ENCODE measurements at regions not wholly inside any gene's neighbourhood (a gene's known extent, or its start where the extent isn't known, plus 50 kb on each side); places are given as distances from the start of the nearest gene placed in this dataset.

DNA sequence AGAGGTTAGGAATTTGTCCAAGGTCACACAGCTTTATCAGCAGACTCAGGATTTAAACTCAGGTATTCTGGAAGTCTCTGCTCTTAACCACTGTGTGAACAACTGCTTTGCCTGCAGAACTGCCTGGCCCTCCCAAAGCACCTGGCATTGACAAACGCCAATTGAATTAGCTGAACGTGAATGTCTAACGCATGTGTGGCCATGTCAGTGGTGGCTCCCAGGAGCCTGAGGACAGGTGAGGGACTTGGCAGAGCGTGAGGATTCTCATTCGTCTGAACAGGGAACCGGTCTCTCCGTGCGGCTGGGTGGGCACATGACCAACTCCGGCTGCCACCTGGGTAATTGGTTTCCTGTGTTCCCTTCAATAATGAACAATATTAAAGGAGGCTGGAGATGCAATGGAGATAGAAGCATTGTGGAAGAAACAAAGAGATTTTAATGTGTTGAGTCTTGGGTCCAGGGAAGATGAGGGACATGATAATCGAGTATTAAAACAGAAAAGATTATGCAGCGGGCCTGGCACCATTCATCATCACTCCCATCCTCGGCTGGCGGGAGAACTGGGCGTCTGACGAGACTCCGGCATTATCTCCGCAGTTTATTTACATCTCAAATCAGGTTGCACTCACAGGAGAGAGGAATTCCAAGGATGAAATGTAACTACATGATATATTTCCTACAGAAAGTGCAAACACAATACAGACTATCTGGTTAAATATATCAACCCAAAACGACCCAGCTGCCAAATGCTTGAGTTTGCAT, 113.5 kb downstream of the NPIPB5 start:
- Histone ChIP-seq H3K27me3 (no peaks in the 10 kb centered on the region), H3K27ac (no peak overlapping the region), H3K4me1 (no peaks in the 10 kb centered on the region), H3K9me3 (no peaks in the 10 kb centered on the region), H3K4me3 (no peak overlapping the region), H3K36me3 (no peaks in the 10 kb centered on the region)
- TF ChIP-seq, protein P1, sequence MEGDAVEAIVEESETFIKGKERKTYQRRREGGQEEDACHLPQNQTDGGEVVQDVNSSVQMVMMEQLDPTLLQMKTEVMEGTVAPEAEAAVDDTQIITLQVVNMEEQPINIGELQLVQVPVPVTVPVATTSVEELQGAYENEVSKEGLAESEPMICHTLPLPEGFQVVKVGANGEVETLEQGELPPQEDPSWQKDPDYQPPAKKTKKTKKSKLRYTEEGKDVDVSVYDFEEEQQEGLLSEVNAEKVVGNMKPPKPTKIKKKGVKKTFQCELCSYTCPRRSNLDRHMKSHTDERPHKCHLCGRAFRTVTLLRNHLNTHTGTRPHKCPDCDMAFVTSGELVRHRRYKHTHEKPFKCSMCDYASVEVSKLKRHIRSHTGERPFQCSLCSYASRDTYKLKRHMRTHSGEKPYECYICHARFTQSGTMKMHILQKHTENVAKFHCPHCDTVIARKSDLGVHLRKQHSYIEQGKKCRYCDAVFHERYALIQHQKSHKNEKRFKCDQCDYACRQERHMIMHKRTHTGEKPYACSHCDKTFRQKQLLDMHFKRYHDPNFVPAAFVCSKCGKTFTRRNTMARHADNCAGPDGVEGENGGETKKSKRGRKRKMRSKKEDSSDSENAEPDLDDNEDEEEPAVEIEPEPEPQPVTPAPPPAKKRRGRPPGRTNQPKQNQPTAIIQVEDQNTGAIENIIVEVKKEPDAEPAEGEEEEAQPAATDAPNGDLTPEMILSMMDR (IDR thresholded peaks at IDR 0.05): no peak
- intact Hi-C loops (cut with DNase I): no loop called here
- no peak for DNase-seq (ENCODE audit: low spot score in 2 of 2)

DNA sequence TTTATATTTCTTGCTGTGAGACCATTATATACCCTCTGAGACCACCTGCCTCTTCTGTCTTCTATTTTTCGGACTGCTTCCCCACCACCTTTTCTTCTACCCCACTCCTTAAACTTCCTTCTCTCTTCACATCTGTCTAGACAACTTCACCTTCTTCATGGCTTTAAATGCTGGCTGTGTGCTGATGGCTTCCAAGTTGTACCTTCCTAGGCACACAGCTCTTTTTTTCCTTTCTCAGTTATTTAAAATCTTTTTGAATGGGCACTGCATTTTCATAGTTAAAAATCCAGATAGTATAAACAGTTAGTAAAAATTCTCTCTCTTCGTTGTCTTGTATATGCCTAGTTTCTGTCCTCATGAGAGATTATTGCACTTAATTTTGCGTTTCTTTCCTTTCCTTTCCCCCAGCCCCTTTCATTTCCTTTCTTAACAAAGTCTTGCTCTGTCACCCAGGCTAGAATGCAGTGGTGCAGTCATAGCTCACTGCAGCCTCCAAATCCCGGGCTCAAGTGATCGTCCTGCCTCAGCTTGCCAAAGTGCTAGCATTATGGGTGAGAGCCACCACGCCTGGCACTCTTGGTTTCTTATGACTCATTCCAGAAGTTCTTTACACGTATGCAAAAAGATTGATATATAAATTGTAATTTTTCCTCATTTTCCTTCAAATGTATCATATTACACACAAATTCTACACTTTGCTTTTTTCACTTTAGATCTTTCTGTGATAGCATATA, 114.3 kb downstream of the NPIPB5 start:
- no peaks in the 10 kb centered on the region for H3K27me3 ChIP-seq
- H3K27ac ChIP-seq: no peak overlapping the region
- peak in 1 of 2 donors; percentile 38 for DNase-seq (ENCODE audit: low spot score in 2 of 2)
- H3K9me3 ChIP-seq: no peaks in the 10 kb centered on the region
- no peak overlapping the region for H3K4me3 ChIP-seq
- H3K36me3 ChIP-seq: no peaks in the 10 kb centered on the region
- intact Hi-C loops (cut with DNase I): no loop called here
- TF ChIP-seq, protein P1 (IDR thresholded peaks at IDR 0.05): no peak
- H3K4me1 ChIP-seq: no peaks in the 10 kb centered on the region

DNA sequence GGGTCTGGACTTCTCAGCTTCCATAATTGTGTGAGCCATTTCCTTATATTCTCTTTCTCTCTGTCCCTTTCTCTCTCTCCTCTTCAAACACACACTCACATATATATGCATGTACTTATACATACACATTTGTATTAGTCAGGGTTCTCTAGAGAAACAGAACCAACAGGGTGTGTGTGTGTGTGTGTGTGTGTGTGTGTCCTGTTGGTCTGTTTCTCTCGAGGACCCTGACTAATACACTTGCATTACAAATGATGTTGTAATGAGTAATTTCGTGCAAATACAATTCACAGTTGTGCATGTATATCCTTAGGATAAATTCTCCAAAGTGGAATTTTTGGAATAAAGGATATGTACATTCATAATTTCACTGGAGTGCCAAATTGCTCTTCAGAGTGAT, 115.3 kb downstream of the NPIPB5 start:
- DNase-seq (ENCODE audit: low spot score in 2 of 2): no peak
- Histone ChIP-seq H3K9me3 (no peaks in the 10 kb centered on the region), H3K27ac (no peak overlapping the region), H3K4me3 (no peak overlapping the region), H3K4me1 (no peaks in the 10 kb centered on the region), H3K36me3 (no peaks in the 10 kb centered on the region), H3K27me3 (no peaks in the 10 kb centered on the region)
- intact Hi-C loops (cut with DNase I): no loop called here
- TF ChIP-seq, protein P1 (IDR thresholded peaks at IDR 0.05): no peak

DNA sequence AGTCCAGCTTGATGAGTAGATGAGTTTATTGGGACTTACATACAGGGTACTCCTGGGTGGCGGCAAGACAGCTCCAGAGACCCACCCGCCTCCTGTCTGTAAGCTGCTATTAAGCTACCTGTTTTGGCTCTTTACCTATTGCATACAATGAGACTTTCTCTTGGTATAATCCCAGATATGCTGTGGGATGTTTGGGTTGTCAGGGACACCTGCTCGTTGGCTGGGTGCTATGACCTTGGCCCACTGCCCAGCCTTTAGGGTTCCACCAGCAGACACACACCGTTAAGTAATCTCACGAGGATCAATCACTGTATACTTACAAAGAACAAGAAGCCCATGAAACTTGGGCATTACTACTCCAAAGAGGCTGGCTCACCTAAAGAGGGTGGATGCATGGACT, 116.4 kb downstream of the NPIPB5 start:
- H3K27me3 ChIP-seq: no peaks in the 10 kb centered on the region
- H3K4me3 ChIP-seq: no peak overlapping the region
- no peaks in the 10 kb centered on the region for H3K9me3 ChIP-seq
- peak in 1 of 2 donors; percentile 37 for DNase-seq (ENCODE audit: low spot score in 2 of 2)
- TF ChIP-seq, protein P1 (IDR thresholded peaks at IDR 0.05): no peak
- H3K36me3 ChIP-seq: no peaks in the 10 kb centered on the region
- H3K4me1 ChIP-seq: no peaks in the 10 kb centered on the region
- intact Hi-C loops (cut with DNase I): no loop called here
- H3K27ac ChIP-seq: no peak overlapping the region

DNA sequence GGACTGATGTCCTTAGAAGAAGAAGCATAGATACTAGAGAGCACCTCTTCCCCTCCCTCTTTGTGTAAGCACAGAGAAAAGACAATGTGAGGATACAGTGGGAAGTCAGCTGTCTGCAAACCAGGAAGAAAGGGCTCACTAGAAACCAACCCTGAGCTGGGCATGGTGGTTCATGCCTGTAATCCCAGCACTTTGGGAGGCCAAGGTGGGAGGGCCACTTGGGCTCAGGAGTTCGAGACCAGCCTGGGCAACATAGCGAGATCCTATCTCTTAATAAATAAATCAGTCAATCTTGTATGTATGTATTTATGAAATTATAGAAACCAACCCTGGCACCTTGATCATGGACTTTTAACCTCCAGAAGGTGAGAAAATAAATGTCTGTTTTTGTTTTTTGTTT, 118.3 kb downstream of the NPIPB5 start:
- H3K4me3 ChIP-seq: no peak overlapping the region
- peak in 1 of 2 donors; percentile 57 for DNase-seq (ENCODE audit: low spot score in 2 of 2)
- H3K27ac ChIP-seq: no peak overlapping the region
- TF ChIP-seq, protein P1 (IDR thresholded peaks at IDR 0.05): no peak
- no peaks in the 10 kb centered on the region for H3K27me3 ChIP-seq
- H3K4me1 ChIP-seq: no peaks in the 10 kb centered on the region
- intact Hi-C loops (cut with DNase I): no loop called here
- no peaks in the 10 kb centered on the region for H3K36me3 ChIP-seq
- no peaks in the 10 kb centered on the region for H3K9me3 ChIP-seq
